ENCODE measurements at regions not wholly inside any gene's neighbourhood (a gene's known extent, or its start where the extent isn't known, plus 50 kb on each side); places are given as distances from the start of the nearest gene placed in this dataset.

GRCh38 chr3:177426106-177426877, 229.0 kb upstream of the TBL1XR1 start:
- intact Hi-C loops (cut with micrococcal nuclease), result loop anchor here (2.0 to 5.0 kb wide), 3 partner anchors 89 to 577 kb away; no protein-coding TSS in a partner anchor

GRCh38 chr3:177426878-177427495, 229.7 kb upstream of the TBL1XR1 start:
- intact Hi-C loops (cut with micrococcal nuclease), result loop anchor here (1.0 to 5.0 kb wide), 10 partner anchors 67 to 576 kb away; no protein-coding TSS in a partner anchor

GRCh38 chr3:177427540-177427939, 230.3 kb upstream of the TBL1XR1 start:
- intact Hi-C loops (cut with micrococcal nuclease), result loop anchor here (1.0 to 5.0 kb wide), 10 partner anchors 67 to 575 kb away; no protein-coding TSS in a partner anchor

GRCh38 chr3:177429079-177429478, 231.8 kb upstream of the TBL1XR1 start:
- intact Hi-C loops (cut with micrococcal nuclease), result loop anchor here (5.0 kb wide), 1 partner anchor 348 kb away; no protein-coding TSS in a partner anchor

- intact Hi-C loops (cut with micrococcal nuclease), result loop anchor here (5.0 kb wide), 1 partner anchor 348 kb away; no protein-coding TSS in a partner anchor
Measured at GRCh38 chr3:177429771-177430170, 232.5 kb upstream of the TBL1XR1 start.

- intact Hi-C loops (cut with micrococcal nuclease), result no loop called here
Measured at GRCh38 chr3:177430653-177431052, 233.4 kb upstream of the TBL1XR1 start.

- intact Hi-C loops (cut with micrococcal nuclease), result no loop called here
Measured at GRCh38 chr3:177431525-177432176, 234.4 kb upstream of the TBL1XR1 start.

- intact Hi-C loops (cut with micrococcal nuclease), result no loop called here
Measured at GRCh38 chr3:177435301-177435700, 238.0 kb upstream of the TBL1XR1 start.

- intact Hi-C loops (cut with micrococcal nuclease), result no loop called here
Measured at GRCh38 chr3:177437513-177438337, 240.4 kb upstream of the TBL1XR1 start.

- intact Hi-C loops (cut with micrococcal nuclease), result no loop called here
Measured at GRCh38 chr3:177438596-177439220, 241.4 kb upstream of the TBL1XR1 start.

- intact Hi-C loops (cut with micrococcal nuclease), result no loop called here
Measured at GRCh38 chr3:177439694-177440269, 242.5 kb upstream of the TBL1XR1 start.

- intact Hi-C loops (cut with micrococcal nuclease), result no loop called here
Measured at GRCh38 chr3:177440456-177441104, 243.3 kb upstream of the TBL1XR1 start.

- intact Hi-C loops (cut with micrococcal nuclease), result no loop called here
Measured at GRCh38 chr3:177441276-177441812, 244.1 kb upstream of the TBL1XR1 start.

GRCh38 chr3:177441813-177442646, 244.7 kb upstream of the TBL1XR1 start:
- intact Hi-C loops (cut with micrococcal nuclease), result no loop called here

- intact Hi-C loops (cut with micrococcal nuclease), result no loop called here
Measured at GRCh38 chr3:177443469-177443868, 246.2 kb upstream of the TBL1XR1 start.

- intact Hi-C loops (cut with micrococcal nuclease), result no loop called here
Measured at GRCh38 chr3:177444696-177445095, 247.4 kb upstream of the TBL1XR1 start.

GRCh38 chr3:177445549-177445948, 248.3 kb upstream of the TBL1XR1 start:
- intact Hi-C loops (cut with micrococcal nuclease), result no loop called here

- intact Hi-C loops (cut with micrococcal nuclease), result no loop called here
Measured at GRCh38 chr3:177446165-177446601, 248.9 kb upstream of the TBL1XR1 start.

- intact Hi-C loops (cut with micrococcal nuclease), result no loop called here
Measured at GRCh38 chr3:177447938-177448337, 250.7 kb upstream of the TBL1XR1 start.
